ENCODE measurements at regions not wholly inside any gene's neighbourhood (a gene's known extent, or its start where the extent isn't known, plus 50 kb on each side); places are given as distances from the start of the nearest gene placed in this dataset.

GRCh38 chr16:55242667-55243066, 81.3 kb upstream of the IRX6 start:
- TF ChIP-seq CTCF (IDR thresholded peaks at IDR 0.05) (no peak), POLR2AphosphoS5 (IDR thresholded peaks at IDR 0.05) (no peak), POLR2A (IDR thresholded peaks at IDR 0.05) (no peak)
